ENCODE measurements at regions not wholly inside any gene's neighbourhood (a gene's known extent, or its start where the extent isn't known, plus 50 kb on each side); places are given as distances from the start of the nearest gene placed in this dataset.

GRCh38 chr2:18722101-18722500 is 132.7 kb upstream of the NT5C1B start:
- TF ChIP-seq AFF4 (CRISPR knock-in tag; IDR thresholded peaks at IDR 0.05) = no peak
- TF ChIP-seq POLR2AphosphoS5 (IDR thresholded peaks at IDR 0.05; ENCODE audit: low read depth, low read length) = no peak
- TF ChIP-seq IRX3 (CRISPR knock-in tag; IDR thresholded peaks at IDR 0.05; ENCODE audit: borderline replicate concordance, low read depth) = no peak
- TF ChIP-seq NFIC (IDR thresholded peaks at IDR 0.05; ENCODE audit: low read length) = no peak
- no peak for TF ChIP-seq ZSCAN22 (CRISPR knock-in tag; IDR thresholded peaks at IDR 0.05)
